OCI-M2 (cell line): ENCODE measurements at regions not wholly inside any gene's neighbourhood (a gene's known extent, or its start where the extent isn't known, plus 50 kb on each side); places are given as distances from the start of the nearest gene placed in this dataset.
"Not testable (repeated sequence)": the region's sequence is repeated elsewhere in the genome, so short reads cannot be mapped to it uniquely, and the experiment has no call there.

Source experiments
- DNase-seq: peaks from one replicate; lab custom pipeline; 2025; ENCODE audit not compliant: unreplicated experiment; lab: John Stamatoyannopoulos, UW

DNA sequence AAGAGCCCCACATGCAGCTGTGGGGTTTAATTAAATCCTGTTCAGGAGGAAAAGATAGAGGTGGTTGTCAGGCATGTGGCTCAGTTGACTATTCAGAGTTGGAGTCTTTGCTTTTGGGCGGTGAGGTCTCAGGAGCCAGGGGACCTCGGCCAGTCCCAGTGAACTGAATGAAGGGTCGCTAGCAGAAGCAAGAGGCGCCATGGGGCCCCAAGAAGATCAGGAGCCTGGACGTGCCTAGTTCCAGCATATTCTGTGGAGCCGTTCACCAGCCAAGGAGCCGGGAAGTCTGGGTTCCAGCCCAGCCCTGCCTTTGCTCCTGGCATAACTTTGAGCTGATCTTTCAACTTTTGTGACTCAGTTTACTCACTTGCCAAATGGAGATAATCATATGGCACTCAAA, 217.7 kb upstream of the IRF2BP2 start:
- DNase-seq: no peak

DNA sequence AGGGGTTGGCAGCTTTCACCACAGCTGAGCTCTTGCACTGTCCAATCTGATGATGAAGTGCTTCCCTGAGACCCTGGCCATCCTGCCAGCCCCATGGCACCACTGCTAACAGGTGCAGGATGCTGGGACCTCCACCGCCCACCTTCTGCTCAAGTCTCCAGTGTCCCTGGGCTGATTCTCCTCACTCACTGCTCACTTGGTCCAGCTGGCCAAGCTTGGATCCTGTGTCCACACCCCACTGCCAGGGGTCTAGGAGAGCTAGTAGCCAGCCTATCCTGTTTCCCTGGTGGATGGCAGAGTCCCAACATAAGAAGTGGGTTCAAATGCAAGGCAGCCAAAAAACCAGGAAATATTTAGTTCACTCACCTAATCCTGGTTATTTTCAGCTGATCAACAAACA, 217.2 kb upstream of the IRF2BP2 start:
- no peak for DNase-seq

DNA sequence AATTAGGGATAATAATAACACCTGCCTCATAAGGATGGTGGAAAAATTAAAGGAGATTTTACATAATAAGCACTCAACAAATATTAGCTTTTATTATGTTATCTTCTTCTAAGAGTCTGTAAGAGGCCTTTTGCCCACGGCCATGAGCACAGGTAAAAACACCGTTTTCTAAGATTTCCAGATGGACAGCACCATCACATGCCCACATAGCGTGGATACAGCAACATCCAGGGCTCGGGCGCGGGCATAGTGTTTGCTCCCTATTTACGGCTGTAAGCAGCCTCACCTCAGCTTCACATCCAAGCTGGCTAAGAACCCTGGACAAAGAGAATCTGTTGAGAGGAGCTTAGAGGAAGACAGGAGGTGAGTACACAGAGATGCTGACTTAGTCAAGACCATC, 216.4 kb upstream of the IRF2BP2 start:
- DNase-seq: no peak

DNA sequence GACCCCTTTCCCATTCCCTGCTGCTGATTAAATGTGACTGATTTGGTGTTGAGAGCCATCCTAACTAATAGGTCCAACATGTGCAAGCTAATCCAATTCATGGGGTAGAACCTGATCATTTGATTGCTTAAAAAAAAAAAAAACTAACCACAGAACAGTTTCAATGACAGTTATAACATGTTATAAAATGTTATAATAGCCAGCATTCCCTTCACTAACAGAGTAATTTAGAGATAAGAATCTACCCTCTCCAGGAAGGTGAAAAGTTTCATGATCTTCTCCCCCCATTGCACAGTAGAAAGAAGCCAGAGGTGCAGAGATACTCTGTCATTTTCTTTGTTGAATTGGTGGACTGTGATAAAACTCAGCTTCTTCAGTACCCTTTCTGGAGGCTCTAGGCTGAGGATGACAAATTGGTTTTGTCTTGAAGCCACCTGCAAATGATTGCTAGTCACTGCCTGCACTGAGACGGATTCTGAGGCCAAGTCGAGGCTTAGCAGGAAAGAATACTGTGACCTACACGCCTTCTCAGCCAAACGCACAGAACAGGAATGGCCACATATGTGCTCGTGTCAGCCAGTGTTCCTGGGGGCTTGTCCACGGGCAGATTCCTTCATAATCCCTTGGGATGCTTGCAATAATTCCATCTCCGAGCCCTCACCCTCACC, 215.7 kb upstream of the IRF2BP2 start:
- no peak for DNase-seq

- not testable (repeated sequence) for DNase-seq
Observed at GRCh38 chr1:234824836-234825235, 214.9 kb upstream of the IRF2BP2 start.

GRCh38 chr1:234823191-234824176, 213.5 kb upstream of the IRF2BP2 start:
- DNase-seq: no peak

DNA sequence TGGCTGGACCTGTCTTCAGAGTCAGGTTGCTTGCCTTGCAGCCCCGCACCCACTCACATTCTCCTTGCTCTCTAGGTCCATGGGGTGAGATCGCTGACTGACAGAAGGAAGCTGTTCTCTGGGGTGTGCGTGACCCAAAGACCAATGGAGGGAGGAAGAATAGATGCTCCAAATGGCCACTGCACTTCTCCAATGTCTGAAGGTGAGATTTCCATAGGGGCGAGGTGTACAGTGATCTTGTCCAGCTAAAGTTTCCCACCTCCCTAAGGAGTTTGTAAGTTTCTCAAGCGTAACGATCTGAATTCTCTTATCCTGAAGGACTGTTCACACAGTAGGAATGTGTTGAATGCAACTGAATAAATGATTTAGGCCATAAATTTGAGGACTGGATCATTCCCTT, 211.9 kb upstream of the IRF2BP2 start:
- DNase-seq: no peak

DNA sequence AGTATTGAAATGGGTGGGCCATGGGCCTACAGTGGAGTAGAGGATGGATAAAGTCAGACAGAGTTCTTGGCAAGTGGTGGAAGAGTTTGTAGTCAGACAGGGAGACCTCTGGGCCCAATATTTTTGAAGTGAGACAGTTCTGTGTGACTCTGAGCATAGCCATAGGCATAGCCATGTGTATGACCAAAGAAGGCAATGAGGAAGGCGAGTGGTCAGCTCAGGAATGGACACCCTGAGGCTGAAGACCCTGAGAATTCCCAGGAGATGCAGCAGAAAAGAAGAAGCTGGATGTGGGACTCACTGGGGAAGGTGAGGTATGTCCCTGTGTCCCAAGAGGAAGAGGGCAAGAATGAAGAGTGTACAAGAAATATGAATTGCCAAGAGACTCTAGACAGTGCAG, 210.6 kb upstream of the IRF2BP2 start:
- no peak for DNase-seq

DNA sequence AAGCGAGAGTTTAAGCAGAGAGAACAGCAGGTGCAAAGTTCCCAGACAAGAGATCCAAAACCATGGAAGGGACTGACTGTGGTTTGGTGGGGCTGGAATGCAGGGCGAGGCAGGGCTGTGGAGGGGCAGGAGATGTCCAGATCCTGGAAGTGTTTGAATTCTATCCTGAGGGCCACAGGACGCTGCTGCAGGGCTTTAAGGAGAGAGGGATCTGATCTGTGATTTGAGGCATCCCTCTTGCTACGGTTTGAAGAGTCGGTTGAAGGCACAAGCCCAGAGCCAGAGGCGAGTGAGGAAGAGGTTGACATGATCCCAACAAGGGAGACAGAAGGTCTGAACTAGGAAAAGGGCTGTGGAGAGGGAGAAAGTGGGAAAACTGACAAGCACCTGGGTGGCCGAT, 209.9 kb upstream of the IRF2BP2 start:
- not testable (repeated sequence) for DNase-seq

DNA sequence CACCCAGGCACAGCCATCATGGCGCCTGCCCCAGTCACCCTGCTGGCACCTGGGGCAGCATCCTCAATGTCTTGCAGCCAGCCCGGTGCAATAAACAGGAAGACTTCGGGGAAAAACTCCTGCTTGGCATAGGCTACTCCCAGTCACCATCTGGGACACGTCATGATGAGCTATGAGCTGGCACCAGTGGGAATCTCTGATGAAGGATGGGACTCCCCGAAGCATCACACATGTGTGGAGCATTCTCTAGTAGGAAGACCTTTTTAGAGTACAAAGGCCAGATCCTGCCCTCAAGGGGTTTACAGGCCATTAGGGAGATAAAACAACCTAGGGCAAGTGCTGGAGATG, 208.0 kb upstream of the IRF2BP2 start:
- DNase-seq: not testable (repeated sequence)

- not testable (repeated sequence) for DNase-seq
Observed at GRCh38 chr1:234817313-234818039, 207.5 kb upstream of the IRF2BP2 start.

GRCh38 chr1:234816864-234817263, 206.9 kb upstream of the IRF2BP2 start:
- not testable (repeated sequence) for DNase-seq

- not testable (repeated sequence) for DNase-seq
Observed at GRCh38 chr1:234816186-234816851, 206.3 kb upstream of the IRF2BP2 start.

DNA sequence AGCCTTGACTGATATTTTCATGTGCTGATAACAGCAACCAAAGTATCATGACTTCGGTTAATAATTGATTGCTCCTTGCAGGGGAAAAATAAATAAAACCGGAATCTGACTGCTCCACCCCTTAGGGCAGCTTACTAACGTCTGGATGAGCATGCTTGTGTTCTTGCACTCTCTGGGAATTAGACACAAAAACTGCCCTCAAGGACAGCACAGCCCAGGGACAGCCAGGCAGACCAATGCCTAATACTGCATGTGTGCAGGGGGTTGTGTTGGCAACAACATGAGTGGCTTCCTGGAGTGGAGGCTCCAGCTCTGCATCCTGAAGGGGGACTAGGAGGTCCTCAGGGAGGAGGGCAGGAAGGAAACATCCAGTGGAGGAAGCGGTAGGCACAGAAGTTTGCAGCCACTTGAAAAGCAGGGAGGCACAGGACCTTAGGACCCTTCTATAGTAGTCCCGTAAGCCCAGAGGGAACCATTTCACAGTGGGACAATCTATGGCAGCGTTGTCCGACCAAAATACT, 205.4 kb upstream of the IRF2BP2 start:
- not testable (repeated sequence) for DNase-seq

DNA sequence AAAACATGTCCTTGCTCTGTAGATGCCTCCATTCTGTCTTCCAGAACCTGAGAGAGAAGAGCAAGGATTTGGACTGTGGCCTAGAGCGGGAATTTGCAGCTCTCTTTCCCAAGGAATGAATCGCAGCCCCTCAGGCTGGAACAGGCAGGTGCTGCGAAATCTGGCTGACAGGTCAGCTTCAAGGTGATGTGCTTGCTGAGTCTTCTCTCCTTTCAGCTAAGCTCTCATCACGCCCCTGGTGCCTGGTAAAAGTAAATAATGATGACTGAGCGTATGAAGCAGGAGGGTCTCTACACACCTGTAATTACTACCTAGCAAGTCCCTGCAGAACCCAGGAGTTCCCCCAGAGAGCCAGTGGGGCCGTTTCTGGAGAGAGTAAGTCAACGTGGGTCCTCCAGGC, 204.3 kb upstream of the IRF2BP2 start:
- DNase-seq: not testable (repeated sequence)

GRCh38 chr1:234811824-234812223, 201.8 kb upstream of the IRF2BP2 start:
- not testable (repeated sequence) for DNase-seq

DNA sequence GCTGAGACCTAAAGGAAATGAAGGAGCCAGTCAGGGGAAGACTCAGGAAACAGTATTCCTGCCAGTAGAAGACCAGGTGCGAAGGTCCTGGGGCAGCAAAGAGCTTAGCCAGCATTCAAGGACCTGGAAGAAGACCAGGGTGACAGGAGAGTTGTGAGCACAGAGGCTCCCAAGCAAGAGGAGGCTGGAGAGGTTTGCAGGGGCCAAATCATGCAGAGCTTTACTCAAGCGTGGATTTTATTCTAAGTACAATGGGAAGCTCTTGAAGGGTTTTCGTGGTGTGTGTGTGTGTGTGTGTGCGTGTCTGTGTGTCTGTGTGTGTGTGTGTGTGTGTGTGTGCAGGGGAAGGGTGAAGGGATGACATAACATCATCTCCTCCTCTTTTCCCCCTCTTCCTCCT, 200.7 kb upstream of the IRF2BP2 start:
- not testable (repeated sequence) for DNase-seq

- DNase-seq: not testable (repeated sequence)
Observed at GRCh38 chr1:234809854-234810245, 199.9 kb upstream of the IRF2BP2 start.

GRCh38 chr1:234808943-234809853, 199.2 kb upstream of the IRF2BP2 start:
- not testable (repeated sequence) for DNase-seq

DNA sequence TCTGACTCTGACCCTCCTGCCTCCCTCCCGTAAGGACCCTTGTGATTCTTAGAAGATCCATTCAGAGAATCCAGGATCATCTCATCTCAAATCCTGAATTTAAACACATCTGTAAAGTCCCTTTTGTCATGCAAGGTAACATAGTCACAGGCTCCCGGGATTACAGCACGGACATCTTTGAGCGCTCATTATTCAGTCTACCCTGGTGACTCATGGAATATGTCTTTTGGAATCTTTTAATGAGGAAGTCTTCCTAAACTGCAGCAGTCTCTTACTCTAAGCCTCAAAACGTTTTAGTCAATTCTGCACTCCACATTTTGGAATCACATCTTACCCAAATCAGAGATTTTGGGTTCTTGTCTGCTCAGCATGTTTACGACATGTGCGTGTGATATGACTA, 198.5 kb upstream of the IRF2BP2 start:
- DNase-seq: not testable (repeated sequence)
